ENCODE measurements at regions not wholly inside any gene's neighbourhood (a gene's known extent, or its start where the extent isn't known, plus 50 kb on each side); places are given as distances from the start of the nearest gene placed in this dataset.

DNA sequence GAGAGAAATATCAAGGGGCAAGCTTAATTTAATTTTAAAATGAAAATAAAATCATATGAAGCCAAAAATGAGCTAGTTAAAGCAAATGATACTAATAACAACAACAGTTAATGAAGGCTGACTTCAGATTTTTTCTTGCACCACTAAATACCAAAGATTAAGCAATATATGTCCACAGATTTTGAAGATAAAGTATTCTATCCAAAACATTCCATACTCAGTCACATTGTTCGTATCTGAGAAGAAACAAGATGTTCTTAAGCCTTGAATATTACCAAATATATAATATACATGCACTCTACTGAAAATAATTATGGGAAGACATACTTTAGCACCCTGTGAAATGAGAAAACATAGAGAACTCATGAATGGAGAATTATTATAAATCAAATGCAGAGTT lies 593.3 kb upstream of the SYT4 start:
- H3K4me3 ChIP-seq: no peak overlapping the region
- DNase-seq (no peak), ATAC-seq (no peak)
- 88 to 94% (median 90%) methylated on average over 1 of the region's 1 CpG for WGBS, 3 donors
- no peaks in the 10 kb centered on the region for H3K27me3 ChIP-seq (ENCODE audit: insufficient read depth in 3 of 3, low read length in 2 of 3)
- H3K4me1 ChIP-seq: no peaks in the 10 kb centered on the region
- H3K9me3 ChIP-seq: no peaks in the 10 kb centered on the region
- TF ChIP-seq, protein P1, sequence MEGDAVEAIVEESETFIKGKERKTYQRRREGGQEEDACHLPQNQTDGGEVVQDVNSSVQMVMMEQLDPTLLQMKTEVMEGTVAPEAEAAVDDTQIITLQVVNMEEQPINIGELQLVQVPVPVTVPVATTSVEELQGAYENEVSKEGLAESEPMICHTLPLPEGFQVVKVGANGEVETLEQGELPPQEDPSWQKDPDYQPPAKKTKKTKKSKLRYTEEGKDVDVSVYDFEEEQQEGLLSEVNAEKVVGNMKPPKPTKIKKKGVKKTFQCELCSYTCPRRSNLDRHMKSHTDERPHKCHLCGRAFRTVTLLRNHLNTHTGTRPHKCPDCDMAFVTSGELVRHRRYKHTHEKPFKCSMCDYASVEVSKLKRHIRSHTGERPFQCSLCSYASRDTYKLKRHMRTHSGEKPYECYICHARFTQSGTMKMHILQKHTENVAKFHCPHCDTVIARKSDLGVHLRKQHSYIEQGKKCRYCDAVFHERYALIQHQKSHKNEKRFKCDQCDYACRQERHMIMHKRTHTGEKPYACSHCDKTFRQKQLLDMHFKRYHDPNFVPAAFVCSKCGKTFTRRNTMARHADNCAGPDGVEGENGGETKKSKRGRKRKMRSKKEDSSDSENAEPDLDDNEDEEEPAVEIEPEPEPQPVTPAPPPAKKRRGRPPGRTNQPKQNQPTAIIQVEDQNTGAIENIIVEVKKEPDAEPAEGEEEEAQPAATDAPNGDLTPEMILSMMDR (IDR thresholded peaks at IDR 0.05): no peak
- intact Hi-C loops (cut with DNase I): no loop called here
- H3K27ac ChIP-seq: no peak overlapping the region
- H3K36me3 ChIP-seq (ENCODE audit: insufficient read depth in 1 of 2, low read depth in 1 of 2): no peaks in the 10 kb centered on the region

DNA sequence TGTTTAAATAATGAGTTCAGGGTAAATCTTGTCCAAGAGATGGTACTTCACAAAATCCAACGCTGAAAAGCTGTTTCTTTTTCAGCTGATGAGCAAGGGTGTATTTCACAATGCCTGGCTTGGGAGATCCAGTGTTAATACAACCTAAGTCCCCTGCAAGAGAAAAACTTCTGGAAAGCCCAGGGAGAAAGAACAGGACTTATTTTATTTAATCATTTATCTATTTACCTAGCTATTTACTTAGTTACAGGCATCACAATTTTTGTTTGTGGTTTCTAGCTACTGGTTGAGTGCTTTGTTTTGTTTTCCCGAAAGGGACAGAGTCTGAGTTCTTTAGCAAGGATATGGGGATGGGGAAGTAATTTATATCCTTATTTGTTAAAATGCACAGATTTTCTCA lies 598.2 kb upstream of the SYT4 start:
- H3K4me3 ChIP-seq: no peak overlapping the region
- H3K36me3 ChIP-seq (ENCODE audit: insufficient read depth in 1 of 2, low read depth in 1 of 2): no peaks in the 10 kb centered on the region
- no peak overlapping the region for H3K27ac ChIP-seq
- H3K4me1 ChIP-seq: no peaks in the 10 kb centered on the region
- 47 to 62% (median 50%) methylated on average over 2 of the region's 2 CpGs for WGBS, 3 donors
- no peak for ATAC-seq
- intact Hi-C loops (cut with DNase I): no loop called here
- DNase-seq: no peak
- H3K27me3 ChIP-seq (ENCODE audit: insufficient read depth in 3 of 3, low read length in 2 of 3): no peaks in the 10 kb centered on the region
- TF ChIP-seq, protein P1 (IDR thresholded peaks at IDR 0.05): no peak
- no peaks in the 10 kb centered on the region for H3K9me3 ChIP-seq

DNA sequence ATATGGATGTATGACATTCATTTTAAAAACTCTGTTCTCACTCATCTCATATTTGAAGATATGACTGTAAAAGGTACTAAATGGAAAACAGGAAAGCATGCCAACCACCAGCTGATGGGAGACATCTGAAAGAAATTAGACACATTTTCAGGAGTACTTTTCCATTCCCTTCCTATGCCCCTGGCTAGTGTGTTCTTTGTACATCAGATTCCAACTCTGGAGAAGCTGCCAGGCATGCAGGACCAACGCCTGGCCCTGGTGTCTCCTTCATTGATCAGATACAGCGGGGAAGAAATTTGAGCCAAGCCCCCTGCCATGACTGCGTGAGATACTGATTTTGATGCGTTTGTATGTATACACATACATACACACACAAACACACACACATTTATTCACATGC lies 599.0 kb upstream of the SYT4 start:
- no peaks in the 10 kb centered on the region for H3K9me3 ChIP-seq
- H3K27ac ChIP-seq: no peak overlapping the region
- WGBS, 3 donors: 66 to 82% (median 72%) methylated on average over 4 of the region's 4 CpGs
- no peaks in the 10 kb centered on the region for H3K27me3 ChIP-seq (ENCODE audit: insufficient read depth in 3 of 3, low read length in 2 of 3)
- ATAC-seq (no peak), DNase-seq (no peak)
- no peaks in the 10 kb centered on the region for H3K4me1 ChIP-seq
- H3K36me3 ChIP-seq (ENCODE audit: insufficient read depth in 1 of 2, low read depth in 1 of 2): no peaks in the 10 kb centered on the region
- intact Hi-C loops (cut with DNase I): no loop called here
- TF ChIP-seq, protein P1 (IDR thresholded peaks at IDR 0.05): no peak
- H3K4me3 ChIP-seq: no peak overlapping the region

DNA sequence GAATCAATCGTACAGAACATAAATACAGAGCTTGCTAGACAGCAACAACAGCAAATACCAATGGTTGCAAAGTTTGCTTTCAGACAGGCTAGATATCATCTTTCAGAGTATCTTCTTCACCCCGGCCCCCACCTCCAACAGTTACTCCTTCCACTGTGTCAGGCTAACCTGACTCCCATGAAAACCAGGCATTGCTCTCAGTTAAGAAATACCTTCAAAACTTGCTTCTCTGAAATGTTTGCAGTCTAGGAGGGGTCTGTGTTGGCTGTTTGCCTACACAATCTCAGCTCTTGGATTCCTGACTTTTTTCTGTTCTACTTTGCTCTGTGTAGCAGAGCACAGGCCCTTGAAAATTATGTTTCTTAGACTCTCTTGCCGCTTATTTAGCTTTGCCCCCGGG lies 599.5 kb upstream of the SYT4 start:
- Histone ChIP-seq H3K27me3 (ENCODE audit: insufficient read depth in 3 of 3, low read length in 2 of 3) (no peaks in the 10 kb centered on the region), H3K36me3 (ENCODE audit: insufficient read depth in 1 of 2, low read depth in 1 of 2) (no peaks in the 10 kb centered on the region), H3K27ac (no peak overlapping the region), H3K4me3 (no peak overlapping the region), H3K4me1 (no peaks in the 10 kb centered on the region), H3K9me3 (no peaks in the 10 kb centered on the region)
- intact Hi-C loops (cut with DNase I): no loop called here
- no peak for ATAC-seq
- TF ChIP-seq, protein P1 (IDR thresholded peaks at IDR 0.05): no peak
- WGBS, 3 donors: 52 to 64% (median 62%) methylated on average over 4 of the region's 4 CpGs
- no peak for DNase-seq

DNA sequence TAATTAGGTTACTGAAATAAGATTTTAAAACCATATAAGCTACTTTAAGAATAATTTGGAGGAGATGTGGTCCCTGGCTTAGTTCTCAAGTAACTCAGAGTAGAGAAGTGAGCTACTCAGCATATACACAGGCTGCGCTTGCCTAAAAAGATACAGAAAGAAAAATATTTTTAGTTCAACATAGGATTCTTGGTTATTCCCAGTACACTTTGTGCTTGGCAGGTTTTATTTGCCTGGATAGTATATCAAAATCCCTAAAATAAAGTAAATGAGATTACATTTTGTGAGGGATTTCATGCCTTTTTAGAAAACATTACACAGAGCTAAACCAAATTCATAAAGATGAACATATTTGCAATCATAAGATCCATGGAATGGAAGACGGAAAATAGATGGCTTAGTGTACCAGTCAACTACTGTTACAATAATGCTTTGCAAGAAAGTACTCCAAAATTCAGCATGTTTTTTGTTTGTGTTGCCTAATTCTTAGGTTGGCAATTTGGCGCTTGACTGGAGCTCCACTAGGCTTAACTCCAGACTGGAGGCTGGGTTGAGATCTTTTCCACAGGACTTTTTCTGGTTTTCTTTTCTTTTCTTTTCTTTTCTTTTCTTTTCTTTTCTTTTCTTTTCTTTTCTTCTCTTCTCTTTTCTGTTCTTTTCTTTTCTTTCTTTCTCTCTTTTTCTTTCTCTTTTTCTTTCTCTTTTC lies 600.5 kb upstream of the SYT4 start:
- no peaks in the 10 kb centered on the region for H3K9me3 ChIP-seq
- DNase-seq: no peak
- TF ChIP-seq, protein P1 (IDR thresholded peaks at IDR 0.05): no peak
- no peak overlapping the region for H3K27ac ChIP-seq
- no peak overlapping the region for H3K4me3 ChIP-seq
- intact Hi-C loops (cut with DNase I): no loop called here
- H3K27me3 ChIP-seq (ENCODE audit: insufficient read depth in 3 of 3, low read length in 2 of 3): no peaks in the 10 kb centered on the region
- ATAC-seq: no peak
- no peaks in the 10 kb centered on the region for H3K4me1 ChIP-seq
- whole genome bisulfite sequencing, 3 donors: 78 to 97% (median 88%) methylated on average over 3 of the region's 3 CpGs
- no peaks in the 10 kb centered on the region for H3K36me3 ChIP-seq (ENCODE audit: insufficient read depth in 1 of 2, low read depth in 1 of 2)
